Posterior cingulate gyrus (tissue), 11 donors: ENCODE measurements at regions not wholly inside any gene's neighbourhood (a gene's known extent, or its start where the extent isn't known, plus 50 kb on each side); places are given as distances from the start of the nearest gene placed in this dataset.
"Not testable (repeated sequence)": the region's sequence is repeated elsewhere in the genome, so short reads cannot be mapped to it uniquely, and the experiment has no call there.

Experiments used
- DNase-seq, 10 donors: peaks; one replicate each; pipeline versions ENCODE4 v3.0.0 to v3.0.0-alpha.2; 2020 to 2021; ENCODE audit warnings: mixed read lengths in 3 of 10
- intact Hi-C: fragments of 100-400 bp; cut with DNase I; formaldehyde crosslinking; loops from one replicate; pipeline ENCODE4 v1.15.1; 2023

DNA sequence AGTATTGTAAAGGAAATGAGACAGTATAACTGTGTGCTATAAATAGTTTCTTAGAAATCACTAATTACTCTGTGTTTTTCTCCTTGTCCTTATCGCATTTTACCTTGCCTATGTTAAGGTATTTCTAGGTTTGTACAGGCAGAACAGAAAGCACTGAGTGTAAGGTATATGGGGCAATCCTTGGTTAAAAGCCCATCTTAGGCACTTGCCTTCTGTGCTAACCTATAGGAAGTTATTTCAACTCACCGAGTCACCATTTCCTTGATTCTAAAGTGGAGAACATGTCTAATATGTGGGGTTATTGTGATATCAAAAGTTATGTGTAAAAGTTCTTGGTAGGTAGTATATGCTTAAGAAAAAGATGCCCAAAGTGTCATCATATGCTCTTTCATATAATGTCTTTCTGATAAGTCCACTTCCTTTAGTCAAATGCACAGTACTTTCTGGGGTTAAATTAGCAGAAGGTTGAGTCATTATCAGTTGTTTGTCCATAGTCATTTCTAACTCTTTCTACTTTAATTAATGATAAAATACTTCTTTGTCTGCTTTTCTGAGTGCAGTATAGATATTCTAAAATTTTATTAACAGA, 276.4 kb downstream of the UTRN start:
- intact Hi-C loops: no loop called here
- DNase-seq: no peak

DNA sequence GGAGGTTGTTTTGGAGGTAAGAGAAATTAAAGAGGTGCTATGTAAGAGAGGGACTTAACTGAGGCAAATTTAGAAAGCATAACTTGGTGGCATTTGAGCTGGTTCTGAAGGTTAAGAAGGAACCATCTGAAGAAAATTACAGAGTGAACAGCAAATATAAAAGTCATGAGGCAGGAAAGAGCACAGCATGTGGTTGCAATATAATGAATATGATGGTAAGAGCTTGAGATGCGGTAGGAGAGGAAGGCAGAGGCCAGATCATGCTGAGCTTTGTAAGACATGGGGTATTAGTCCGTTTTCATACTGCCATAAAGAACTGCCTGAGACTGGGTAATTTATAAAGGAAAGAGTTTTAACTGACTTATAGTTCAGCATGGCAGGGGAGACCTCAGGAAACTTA, 279.1 kb downstream of the UTRN start:
- intact Hi-C loops: no loop called here
- DNase-seq: no peak

DNA sequence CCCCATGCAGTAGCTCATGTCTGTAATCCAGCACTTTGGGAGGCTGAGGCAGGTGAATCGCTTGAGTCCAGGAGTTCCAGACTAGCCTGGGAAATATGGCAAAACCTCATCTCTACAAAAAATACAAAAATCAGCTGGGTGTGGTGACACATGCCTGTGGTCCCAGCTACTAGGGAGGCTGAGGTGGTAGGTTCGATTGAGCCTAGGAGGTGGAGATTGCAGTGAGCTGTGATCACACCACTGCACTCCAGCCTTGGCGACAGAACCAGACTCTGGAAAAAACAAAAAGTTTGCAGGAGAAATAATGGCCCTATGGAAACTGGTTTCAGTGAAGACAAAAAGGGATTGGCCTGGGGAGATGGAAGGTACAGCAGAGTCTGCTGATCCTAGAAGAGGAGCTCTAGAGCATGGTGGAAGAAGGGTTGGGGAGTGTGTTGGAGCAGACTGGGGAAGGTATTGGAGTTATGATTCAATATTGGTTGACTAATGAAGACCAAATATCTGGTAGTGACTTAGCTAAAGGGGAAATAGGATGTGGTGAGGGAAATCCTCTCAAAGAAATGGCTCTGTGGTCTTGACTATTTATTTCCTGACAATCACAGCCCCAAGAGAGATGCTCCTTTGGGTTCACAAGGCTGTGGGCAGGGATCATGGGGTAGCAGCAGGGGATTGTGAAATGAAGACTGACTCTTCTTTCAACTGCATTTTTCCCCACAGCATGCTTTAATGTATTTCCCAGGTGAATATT, 281.9 kb downstream of the UTRN start:
- DNase-seq: no peak
- intact Hi-C loops: no loop called here

DNA sequence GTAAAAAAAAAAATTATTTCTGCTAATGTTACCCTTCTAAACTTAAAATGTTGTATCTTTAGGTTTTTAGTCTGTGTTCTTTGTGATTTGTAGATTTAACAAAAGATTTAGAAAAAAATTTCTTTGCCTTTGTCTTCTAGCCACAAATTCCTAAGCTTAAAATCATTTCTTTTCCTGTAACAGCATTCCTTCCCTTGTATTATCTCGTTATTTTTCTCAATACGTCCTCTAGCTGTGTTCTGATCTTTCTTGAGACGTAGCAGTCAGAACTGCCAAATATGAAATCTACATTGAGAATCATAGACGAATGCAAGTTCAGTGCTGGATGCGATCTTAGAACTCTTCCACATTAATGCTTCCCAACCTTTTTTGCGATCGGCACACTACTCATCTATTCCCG, 283.1 kb downstream of the UTRN start:
- intact Hi-C loops: no loop called here
- DNase-seq: no peak

DNA sequence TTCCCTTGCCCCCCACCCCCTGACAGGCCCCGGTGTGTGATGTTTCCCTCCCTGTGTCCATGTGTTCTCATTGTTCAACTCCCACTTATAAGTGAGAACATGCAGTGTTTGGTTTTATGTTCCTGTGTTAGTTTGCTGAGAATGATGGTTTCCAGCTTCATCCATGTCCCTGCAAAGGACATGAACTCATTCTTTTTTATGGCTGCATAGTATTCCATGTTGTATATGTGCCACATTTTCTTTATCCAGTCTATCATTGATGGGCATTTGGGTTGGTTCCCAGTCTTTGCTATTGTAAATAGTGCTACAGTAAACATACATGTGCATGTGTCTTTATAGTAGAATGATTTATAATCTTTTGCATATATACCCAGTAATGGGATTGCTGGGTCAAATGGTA, 287.4 kb downstream of the UTRN start:
- intact Hi-C loops, DNase-seq: not testable (repeated sequence)

DNA sequence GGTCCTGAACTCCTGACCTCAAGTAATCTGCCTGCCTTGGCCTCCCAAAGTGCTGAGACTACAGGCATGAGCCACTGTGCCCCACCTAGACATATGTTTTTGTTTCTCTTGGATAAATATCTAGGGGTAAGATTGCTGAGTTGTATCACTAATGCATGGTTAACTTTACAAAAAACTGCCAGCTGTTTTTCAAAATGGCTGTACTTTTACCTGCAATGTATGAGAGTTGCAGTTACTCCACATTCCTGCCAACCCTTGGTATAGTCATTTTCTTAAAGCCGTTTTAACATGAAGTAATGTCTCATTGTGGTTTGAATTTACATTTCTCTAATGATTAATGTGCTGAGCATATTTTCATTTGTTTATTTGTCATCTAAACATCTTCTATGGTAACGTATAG, 289.7 kb downstream of the UTRN start:
- intact Hi-C loops: no loop called here
- DNase-seq: no peak

DNA sequence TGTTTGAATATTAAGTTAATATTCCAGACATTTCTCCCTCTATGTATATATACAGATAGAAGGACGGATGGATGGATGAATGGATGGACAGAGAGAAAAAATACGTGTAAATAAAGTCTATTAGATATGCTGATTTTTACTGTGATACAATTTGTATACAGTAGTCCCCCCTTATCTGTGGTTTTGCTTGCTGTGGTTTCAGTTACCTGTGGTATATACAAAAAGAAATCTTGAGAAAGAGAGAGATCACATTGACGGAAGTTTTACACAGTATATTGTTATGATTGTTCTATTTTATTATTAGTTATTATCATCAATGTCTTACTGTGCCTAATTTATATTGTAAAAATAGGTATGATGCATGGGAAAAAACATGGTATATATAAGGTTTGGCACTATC, 290.2 kb downstream of the UTRN start:
- no peak for DNase-seq
- intact Hi-C loops: no loop called here

DNA sequence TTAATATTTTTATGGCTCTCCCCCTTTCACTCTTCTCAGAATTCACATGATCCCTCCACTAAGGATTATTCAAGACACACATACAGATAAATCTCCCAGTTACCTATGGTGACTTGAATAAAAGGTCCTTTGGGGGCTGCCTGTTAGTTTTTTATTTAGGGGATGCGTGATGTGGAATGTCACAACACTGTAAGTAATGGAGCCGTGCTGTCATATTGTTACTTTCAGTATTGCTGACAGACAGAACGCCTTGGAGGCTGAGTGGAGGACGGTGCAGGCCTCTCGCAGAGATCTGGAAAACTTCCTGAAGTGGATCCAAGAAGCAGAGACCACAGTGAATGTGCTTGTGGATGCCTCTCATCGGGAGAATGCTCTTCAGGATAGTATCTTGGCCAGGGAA, 291.7 kb downstream of the UTRN start:
- DNase-seq: no peak
- intact Hi-C loops: no loop called here

DNA sequence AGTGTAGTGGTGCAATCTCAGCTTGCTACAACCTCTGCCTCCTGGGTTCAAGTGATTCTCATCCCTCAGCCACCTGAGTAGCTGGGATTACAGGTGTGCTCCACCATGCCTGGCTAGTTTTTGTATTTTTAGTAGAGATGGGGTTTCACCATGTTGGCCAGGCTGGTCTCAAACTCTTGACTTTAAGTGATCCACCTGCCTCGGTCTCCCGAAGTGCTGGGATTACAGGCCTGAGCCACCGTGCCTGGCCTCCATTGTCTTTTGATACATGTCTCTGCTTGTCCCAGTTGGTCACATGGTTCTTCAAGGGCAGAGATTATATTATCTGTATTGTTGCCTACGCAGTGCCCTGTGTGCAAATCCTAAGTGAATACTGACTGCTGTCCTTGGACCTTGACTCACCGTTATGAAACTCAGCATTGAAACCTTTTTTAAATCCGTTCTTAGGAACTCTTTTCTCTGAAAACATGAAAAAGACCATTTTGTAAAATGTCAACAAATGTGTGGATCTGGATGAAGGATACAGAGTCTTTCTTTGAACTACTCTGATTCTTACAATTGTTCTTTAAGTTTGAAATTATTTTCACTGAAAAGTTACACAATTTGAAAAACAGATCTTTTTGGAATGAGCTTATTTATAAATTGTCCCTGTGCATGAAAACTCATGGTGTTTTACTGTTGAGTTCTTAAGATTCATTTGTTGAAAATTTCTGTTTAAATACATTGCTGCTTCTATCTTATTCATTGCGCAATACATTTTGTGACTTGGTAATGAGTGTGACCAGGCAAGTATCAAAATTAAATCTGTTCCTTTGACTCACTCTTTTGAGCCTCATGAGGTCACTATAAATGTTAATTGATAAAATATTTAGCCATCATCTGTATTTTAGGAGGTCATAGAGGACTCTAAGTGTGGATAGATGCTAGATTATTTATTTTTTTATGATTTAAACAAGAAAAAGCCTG, 293.5 kb downstream of the UTRN start:
- intact Hi-C loops: no loop called here
- DNase-seq: no peak

DNA sequence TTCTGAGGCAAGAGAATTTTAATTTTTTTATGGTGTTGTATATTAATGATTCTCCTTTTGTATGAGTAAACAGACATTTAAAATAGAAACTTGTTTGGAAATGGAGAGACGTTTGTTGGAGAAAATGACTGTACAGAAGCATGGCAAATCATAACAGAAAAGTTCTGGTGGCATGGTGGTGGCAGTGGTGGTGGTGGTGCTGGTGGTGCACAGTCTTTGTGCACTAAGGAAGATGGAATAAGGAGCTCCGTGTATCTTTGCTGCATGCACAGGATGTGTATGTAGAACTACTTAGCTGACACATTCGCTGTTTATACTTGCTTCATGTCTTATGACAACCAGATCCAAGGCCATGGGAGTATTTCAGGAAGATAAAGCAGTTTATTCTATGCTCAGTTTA, 294.9 kb downstream of the UTRN start:
- DNase-seq: no peak
- intact Hi-C loops: loop anchor here (5.0 to 10.0 kb wide), 3 partner anchors 352 to 1125 kb away; no protein-coding TSS in a partner anchor

DNA sequence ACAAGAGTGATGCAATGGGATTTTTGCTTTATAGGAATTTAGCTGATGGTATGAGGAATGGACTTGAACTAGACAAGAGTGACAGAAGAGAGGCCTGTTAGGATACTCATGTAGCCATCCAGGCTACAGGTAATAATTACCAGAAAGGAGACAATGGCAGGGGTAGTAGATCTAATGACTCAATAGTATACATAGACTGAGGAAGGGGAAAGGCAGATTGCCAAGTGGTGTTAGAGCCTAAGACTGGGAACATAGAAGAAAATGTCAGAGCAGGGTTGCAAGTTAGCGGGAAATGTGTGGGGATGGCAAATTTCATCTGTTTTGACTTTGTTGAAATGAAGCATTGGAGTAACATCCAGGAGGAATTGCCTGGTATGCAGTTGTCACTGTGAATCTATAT, 295.6 kb downstream of the UTRN start:
- DNase-seq: no peak
- intact Hi-C loops: loop anchor here (5.0 to 10.0 kb wide), 3 partner anchors 352 to 1124 kb away; no protein-coding TSS in a partner anchor

DNA sequence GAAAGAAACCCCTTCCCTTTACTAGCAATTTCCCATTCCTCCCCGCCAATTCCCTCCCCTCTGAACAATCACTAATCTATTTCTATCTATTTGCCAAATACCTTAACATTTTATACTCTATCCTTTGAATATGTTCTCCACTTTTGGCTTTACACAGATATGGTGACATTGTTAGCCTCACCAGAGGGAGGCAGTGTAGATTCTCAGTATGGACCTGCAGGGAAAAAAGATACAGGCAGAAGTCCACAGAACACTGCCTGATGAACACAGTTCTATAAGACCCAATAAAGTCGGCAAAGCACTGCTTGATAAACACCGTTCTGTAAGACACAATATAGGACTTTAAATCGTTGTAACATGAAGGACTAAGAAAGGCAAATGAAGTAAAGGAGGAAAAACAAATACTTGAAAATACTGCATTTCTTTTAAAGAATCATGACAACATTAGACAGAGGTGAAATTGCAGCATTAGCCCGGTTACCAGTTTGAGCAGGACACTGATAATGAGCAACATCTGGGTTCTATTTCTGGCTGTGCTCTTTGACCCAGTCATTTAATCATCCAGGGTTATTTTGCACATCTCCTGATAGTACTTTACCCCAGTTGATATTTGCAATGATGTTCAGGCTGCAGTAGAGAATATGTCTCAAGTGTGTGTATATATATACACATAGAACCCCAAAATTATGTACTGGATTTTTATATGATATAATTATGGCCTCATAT, 296.8 kb downstream of the UTRN start:
- DNase-seq: peak in 1 of 10 donors; percentile 9
- intact Hi-C loops: loop anchor here (5.0 to 10.0 kb wide), 3 partner anchors 350 to 1123 kb away; no protein-coding TSS in a partner anchor

DNA sequence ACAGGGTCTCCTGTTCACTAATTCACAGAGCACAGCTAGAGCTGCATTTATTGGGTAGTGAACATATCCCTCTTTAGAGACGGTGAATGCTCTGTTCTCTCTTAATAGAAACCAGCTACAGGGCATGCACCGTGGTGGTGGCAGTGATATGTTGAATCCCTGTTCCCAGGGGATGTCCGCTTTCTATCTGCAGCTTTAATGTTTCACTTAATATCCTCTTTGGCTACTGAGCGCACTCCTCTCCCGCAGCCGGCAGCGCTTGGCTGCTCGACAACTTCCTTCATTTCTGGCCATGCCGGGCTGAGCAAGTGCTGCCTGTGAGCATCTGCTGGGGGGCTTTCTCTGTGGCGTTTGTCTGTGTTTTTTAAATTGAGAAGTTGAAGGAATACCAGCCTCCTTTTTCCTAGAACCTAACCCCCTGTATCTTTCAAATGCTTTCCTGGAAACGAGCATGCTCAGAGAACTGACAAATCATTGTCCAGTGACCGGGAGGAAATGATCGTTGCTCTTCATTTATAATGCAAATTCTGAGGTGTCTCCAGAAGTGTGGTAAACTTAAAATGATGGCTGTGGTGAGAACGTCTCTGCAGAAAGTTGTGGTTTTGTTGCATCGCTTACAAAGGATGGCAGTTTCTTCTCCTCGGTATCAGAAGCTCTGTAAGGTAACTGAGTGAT, 297.9 kb downstream of the UTRN start:
- peak in 9 of 10 donors; percentile 17 to 87 (median 27) for DNase-seq

DNA sequence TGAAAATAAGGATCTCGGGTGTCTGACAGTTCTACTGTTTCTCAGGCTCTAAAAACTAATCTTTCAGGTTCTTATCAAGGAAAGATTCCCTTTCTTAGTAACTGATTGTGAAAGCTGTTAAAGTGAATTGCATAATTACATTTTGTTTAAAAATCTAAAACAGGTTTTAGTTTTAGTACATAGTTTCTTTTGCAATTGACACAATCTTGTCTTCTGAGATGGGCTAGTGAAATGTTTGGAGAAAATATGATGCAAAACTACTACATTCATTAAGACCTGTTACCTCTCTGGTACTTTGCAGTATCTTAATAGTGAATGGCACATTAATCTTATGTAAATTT, 298.4 kb downstream of the UTRN start:
- intact Hi-C loops: loop anchor here (5.0 to 10.0 kb wide), 3 partner anchors 349 to 1121 kb away; no protein-coding TSS in a partner anchor
- DNase-seq: no peak

More for the DNA sequence above, 297.9 kb downstream of the UTRN start:
- intact Hi-C loops: loop anchor here (5.0 to 10.0 kb wide), 3 partner anchors 349 to 1122 kb away; no protein-coding TSS in a partner anchor

DNA sequence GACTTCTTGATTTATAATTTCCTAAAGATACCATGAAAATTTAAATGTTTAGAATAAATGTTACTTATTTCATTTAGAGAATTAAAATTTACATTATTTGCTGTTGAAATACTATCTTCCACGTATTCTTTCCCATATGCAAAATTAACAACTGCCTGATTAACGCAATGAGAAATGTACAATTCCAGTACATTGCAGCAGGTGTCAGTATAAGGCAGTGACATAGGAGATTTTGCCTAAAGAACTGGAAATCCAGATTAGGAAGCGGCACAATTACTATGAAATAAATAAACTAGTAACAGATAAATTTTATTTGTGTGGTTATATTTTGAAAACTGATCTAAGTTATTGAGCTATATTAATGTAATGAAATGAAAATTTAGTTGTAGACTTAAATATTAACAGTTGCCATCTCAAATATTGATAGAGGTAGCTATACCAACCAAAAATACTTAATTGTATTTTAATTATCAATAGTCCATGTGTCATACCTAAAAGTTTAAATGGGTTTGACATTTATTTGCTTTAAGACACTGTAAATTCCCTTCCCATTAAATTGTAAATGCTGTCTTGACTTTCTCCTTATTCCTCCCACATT, 300.2 kb downstream of the UTRN start:
- intact Hi-C loops: loop anchor here (2.0 to 10.0 kb wide), 3 partner anchors 629 to 1119 kb away; no protein-coding TSS in a partner anchor
- DNase-seq: no peak

DNA sequence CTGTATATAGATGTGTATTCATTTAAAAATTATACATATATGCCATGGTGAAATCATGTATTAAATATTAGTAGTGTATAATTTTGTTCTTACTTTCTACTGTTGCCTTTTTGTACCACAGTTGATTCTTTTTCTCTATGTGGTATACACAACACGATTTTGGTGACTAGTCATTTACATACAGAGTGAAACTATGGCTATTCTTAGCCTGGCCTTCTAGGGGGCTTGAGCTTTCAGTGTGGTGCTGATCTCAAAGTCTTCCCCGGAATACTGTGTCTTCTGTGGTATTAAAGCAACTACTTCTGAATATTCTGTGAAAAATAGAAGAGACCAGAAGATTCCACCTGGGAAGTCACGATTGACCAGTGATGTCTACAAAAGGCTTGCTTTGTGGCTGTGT, 301.9 kb downstream of the UTRN start:
- intact Hi-C loops: loop anchor here (10.0 kb wide), 2 partner anchors 628 to 1118 kb away; no protein-coding TSS in a partner anchor
- DNase-seq: no peak

DNA sequence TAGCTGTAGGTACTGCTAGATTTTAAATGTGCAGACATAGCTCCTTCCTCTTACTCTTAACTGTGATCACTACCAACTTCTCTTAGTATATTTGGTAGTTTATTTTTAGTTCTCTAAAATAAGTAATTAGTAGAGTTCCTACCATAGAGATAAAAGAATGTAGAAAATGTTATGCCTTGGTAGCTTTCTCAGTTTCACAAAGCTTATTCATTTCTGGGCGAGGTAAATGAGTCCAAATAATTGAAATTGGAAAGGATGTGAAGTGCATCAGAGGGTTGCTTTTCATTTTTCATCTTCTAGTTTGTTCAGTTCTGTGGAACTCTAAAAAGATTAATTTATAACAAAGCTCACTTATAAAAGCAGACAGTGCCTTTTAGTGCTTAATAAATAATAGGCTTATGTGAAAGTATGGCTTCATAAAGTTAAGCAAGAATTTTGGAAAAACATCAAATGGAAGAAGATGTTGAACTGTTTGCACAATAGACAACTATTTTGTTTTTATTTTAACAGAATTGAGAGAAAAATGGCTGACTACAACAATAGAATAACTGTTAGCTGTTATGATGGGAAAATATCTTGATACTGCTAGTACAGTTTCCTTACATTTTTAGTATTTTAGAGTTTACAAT, 303.7 kb downstream of the UTRN start:
- no peak for DNase-seq
- intact Hi-C loops: loop anchor here (10.0 kb wide), 2 partner anchors 626 to 1116 kb away; no protein-coding TSS in a partner anchor

DNA sequence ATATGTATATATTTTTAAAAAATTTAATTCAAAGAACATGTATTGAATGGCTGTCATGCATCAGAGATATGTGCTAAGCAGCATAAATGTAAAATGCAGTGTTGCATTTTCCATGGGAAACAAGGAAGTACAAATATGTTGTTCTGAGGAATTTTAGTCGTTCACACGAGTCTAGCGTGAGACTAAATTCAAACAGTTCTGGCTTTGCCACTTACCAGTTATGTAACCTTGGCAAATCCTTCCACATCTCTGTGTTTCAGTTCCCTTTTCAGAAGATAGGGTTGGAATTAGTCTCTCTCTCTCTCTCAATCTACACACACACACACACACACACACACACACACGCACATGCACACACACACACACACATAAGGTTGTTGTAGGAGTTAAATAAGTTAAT, 305.4 kb downstream of the UTRN start:
- no peak for DNase-seq
- intact Hi-C loops: no loop called here

DNA sequence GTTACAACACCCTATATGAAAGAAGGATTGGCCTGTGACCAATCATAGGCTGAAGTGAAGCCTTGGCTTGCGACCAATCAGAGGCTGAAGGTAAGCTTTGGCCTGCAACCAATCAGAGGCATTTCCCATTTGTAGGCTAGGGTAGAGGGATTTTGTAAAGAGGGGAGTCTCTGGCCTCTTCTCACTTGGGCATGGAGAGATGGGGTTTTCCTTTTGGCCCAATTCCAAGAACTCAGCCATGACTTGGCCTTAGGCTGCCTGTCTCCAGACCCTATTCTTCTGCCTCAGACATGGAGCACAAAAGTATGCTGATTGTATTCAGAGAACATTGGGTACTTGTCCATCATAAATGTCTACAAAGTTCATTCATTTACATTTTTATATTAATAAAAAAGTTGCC, 308.3 kb downstream of the UTRN start:
- intact Hi-C loops: no loop called here
- DNase-seq: no peak
